Astrocyte (in vitro differentiated cells and primary cell): ENCODE measurements at regions not wholly inside any gene's neighbourhood (a gene's known extent, or its start where the extent isn't known, plus 50 kb on each side); places are given as distances from the start of the nearest gene placed in this dataset.

Experiments
- EZH2 ChIP-seq: IDR thresholded peaks from 2 replicates; pipeline ENCODE4 v1.6.1; 2012; ENCODE audit warnings: mild to moderate bottlenecking, low read length, inconsistent platforms; ENCODE audit not compliant: insufficient read depth
- TF ChIP-seq, protein P1 (sequence below): IDR thresholded peaks from 2 replicates; pipeline ENCODE4 v1.5.1; 2011; ENCODE audit warnings: low read depth, mild to moderate bottlenecking, inconsistent platforms, low read length, moderate library complexity; ENCODE audit not compliant: insufficient read depth

DNA sequence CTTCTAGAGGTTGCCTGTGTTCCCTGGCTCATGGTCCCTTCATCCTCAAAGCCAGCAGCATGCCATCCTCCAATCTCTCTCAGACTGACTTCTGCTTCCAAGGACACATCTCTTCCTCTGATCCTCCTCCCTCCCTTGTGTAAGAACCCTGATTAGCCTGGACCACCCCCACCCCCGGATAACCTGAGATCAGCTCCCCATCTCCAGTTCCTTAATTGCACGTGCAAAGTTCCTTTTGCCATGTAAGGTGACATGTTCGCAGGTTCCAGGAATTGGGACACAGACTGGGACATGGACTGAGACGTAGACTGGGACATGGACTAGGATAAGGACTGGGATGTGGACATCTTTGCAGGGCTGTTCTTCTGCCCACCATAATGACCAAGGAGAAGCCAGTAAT is 925.3 kb downstream of the TBC1D22A start:
- TF ChIP-seq, protein P1, sequence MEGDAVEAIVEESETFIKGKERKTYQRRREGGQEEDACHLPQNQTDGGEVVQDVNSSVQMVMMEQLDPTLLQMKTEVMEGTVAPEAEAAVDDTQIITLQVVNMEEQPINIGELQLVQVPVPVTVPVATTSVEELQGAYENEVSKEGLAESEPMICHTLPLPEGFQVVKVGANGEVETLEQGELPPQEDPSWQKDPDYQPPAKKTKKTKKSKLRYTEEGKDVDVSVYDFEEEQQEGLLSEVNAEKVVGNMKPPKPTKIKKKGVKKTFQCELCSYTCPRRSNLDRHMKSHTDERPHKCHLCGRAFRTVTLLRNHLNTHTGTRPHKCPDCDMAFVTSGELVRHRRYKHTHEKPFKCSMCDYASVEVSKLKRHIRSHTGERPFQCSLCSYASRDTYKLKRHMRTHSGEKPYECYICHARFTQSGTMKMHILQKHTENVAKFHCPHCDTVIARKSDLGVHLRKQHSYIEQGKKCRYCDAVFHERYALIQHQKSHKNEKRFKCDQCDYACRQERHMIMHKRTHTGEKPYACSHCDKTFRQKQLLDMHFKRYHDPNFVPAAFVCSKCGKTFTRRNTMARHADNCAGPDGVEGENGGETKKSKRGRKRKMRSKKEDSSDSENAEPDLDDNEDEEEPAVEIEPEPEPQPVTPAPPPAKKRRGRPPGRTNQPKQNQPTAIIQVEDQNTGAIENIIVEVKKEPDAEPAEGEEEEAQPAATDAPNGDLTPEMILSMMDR: no peak
- TF ChIP-seq EZH2: no peak
